ENCODE measurements at regions not wholly inside any gene's neighbourhood (a gene's known extent, or its start where the extent isn't known, plus 50 kb on each side); places are given as distances from the start of the nearest gene placed in this dataset.

DNA sequence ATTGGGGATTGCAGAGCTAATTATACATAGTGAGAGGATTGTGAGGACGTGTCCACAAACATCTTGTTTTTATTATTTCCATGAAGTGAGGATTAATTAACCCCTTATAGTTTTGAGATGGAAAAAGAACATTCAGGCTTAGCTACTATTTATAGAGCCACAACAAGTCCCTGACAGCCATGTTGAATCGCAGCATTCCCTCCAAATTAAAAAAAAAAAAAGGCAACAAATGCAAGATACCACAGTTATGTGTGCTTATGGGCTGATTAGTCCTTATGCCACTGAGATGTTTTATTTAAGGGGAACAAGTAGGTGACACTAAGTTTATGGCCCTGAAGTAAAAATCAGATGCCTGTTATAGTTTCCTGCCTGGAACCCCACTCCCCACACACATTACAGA is 350.3 kb downstream of the GPAM start:
- H3K4me3 ChIP-seq (ENCODE audit: low read depth, low read length), result no peak overlapping the region
- no peak for DNase-seq (ENCODE audit: low read depth)
- TF ChIP-seq, protein P1, sequence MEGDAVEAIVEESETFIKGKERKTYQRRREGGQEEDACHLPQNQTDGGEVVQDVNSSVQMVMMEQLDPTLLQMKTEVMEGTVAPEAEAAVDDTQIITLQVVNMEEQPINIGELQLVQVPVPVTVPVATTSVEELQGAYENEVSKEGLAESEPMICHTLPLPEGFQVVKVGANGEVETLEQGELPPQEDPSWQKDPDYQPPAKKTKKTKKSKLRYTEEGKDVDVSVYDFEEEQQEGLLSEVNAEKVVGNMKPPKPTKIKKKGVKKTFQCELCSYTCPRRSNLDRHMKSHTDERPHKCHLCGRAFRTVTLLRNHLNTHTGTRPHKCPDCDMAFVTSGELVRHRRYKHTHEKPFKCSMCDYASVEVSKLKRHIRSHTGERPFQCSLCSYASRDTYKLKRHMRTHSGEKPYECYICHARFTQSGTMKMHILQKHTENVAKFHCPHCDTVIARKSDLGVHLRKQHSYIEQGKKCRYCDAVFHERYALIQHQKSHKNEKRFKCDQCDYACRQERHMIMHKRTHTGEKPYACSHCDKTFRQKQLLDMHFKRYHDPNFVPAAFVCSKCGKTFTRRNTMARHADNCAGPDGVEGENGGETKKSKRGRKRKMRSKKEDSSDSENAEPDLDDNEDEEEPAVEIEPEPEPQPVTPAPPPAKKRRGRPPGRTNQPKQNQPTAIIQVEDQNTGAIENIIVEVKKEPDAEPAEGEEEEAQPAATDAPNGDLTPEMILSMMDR (IDR thresholded peaks at IDR 0.05; ENCODE audit: insufficient read depth, low read depth, low read length, missing control alignments), result no peak

DNA sequence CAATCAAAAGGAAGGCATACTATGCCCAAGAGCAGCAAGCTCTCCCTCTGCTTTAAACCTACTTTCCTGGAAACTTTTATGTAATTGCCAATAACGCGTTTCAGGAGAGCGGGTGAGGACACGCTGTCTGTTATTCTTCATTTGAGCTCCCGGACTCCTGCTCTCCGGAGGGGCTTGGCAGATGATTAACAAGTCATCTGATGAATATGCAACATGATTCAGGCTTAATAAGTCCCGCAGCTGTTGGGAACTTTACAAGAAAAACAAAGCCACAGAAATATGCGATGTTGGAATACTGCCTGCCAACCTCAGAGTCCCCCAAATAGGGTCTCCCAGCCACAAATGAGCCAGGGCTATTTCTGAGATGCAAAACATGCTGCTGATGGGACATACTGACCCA is 348.0 kb downstream of the GPAM start:
- H3K4me3 ChIP-seq (ENCODE audit: low read depth, low read length), result no peak overlapping the region
- no peak for DNase-seq (ENCODE audit: low read depth)
- TF ChIP-seq, protein P1 (IDR thresholded peaks at IDR 0.05; ENCODE audit: insufficient read depth, low read depth, low read length, missing control alignments), result no peak

DNA sequence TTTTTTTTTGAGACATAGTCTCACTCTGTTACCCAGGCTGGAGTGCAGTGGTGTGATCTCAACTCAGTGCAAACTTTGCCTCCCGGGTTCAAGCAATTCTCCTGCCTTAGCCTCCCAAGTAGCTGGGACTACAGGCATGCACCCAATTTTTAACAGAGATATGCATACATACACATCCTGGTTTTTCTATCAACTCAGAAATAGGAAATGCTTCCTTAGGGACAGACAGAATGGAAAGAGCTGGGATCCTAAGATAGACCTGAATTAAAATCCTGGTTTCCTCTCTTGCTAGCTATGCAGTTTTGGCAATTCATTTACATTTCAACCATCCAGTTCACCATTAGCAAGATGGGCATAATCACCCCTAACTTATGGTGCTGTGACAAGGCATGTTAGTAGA is 347.5 kb downstream of the GPAM start:
- DNase-seq (ENCODE audit: low read depth), result no peak
- TF ChIP-seq, protein P1 (IDR thresholded peaks at IDR 0.05; ENCODE audit: insufficient read depth, low read depth, low read length, missing control alignments), result no peak
- H3K4me3 ChIP-seq (ENCODE audit: low read depth, low read length), result no peak overlapping the region

DNA sequence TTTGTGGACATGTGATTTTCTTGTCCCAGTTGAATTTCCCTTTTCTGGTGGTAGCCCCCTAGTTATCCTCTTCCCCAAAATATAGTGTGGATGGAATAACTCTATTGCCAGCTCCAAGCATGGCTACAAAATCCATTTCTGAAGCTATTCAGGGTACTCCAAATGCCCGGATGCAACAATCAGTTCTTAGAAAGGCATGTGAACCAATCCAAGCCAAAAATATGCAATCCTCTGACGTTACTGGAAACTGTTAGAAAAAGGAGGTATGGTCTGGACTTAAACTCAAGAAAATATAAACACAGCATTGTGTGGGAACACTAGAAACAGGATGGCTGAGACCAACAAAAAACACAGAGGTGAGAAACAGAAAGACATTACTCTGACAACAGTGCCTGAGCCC is 347.0 kb downstream of the GPAM start:
- H3K4me3 ChIP-seq (ENCODE audit: low read depth, low read length), result no peak overlapping the region
- TF ChIP-seq, protein P1 (IDR thresholded peaks at IDR 0.05; ENCODE audit: insufficient read depth, low read depth, low read length, missing control alignments), result no peak
- DNase-seq (ENCODE audit: low read depth), result no peak

DNA sequence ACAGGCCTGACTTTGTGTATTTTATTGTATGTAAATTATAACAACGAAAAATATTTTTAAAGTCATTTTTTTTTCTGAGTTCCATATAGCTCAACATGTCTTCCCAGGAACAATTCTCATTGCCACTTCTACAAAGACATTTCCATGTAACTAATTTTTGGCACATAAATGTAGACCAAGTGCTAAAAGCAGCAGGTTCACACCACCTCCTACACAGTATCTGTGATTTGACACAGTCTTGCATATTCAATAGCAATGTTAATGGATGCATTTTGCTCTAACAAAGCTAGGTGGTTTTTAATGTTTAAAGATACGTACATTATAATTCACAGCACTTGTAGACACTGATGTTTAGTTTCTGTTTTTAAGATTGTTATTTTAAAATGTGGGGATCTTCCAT is 346.5 kb downstream of the GPAM start:
- H3K4me3 ChIP-seq (ENCODE audit: low read depth, low read length), result no peak overlapping the region
- TF ChIP-seq, protein P1 (IDR thresholded peaks at IDR 0.05; ENCODE audit: insufficient read depth, low read depth, low read length, missing control alignments), result no peak
- no peak for DNase-seq (ENCODE audit: low read depth)

DNA sequence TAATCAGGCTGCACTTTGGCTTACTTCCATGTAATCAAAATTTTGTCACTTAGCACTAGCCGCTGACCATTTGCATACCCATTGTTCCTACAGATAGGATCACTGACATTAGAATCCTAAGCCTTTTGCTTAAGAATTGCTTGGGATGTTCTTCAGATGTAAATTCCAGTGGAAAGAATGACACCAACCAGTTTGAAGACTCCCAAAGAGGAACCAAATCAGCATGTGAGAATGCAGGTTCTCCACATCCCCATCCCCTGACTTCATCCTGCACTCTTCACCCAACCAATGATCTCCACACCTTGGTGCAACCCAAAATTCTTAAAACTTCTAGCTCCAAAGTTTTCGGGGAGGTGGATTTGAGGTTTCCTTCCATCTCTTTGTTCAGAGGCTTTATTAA is 345.6 kb downstream of the GPAM start:
- DNase-seq (ENCODE audit: low read depth), result no peak
- H3K4me3 ChIP-seq (ENCODE audit: low read depth, low read length), result no peak overlapping the region
- TF ChIP-seq, protein P1 (IDR thresholded peaks at IDR 0.05; ENCODE audit: insufficient read depth, low read depth, low read length, missing control alignments), result no peak

DNA sequence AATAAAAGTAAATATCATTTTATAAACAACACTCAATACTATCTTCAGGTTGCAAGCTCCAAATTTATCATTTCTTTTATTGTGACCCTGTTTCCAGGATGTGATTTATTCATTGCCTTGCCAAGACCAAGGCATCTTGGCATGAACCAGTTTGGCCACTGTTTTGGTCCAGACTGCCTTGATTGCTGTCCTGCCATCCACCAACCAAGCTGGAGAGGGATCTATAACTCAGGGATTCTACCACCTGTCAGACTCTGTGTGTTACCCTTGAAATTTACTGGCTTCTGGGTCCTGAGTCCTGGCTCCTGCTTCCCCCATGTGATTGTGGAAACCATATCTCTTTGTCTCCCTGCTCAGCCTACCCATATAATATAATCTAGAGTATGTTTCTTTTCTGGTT is 343.0 kb downstream of the GPAM start:
- H3K4me3 ChIP-seq (ENCODE audit: low read depth, low read length), result no peak overlapping the region
- no peak for DNase-seq (ENCODE audit: low read depth)
- TF ChIP-seq, protein P1 (IDR thresholded peaks at IDR 0.05; ENCODE audit: insufficient read depth, low read depth, low read length, missing control alignments), result no peak

All from GM12865 (cell line).